Type B pancreatic cell (in vitro differentiated cells): ENCODE measurements at regions not wholly inside any gene's neighbourhood (a gene's known extent, or its start where the extent isn't known, plus 50 kb on each side); places are given as distances from the start of the nearest gene placed in this dataset.

Experiments
- DNase-seq: peaks from one replicate; pipeline ENCODE4 v3.0.0; 2021; ENCODE audit warnings: mixed read lengths; ENCODE audit not compliant: unreplicated experiment; ENCODE audit errors: extremely low spot score
- H3K27ac Mint-ChIP-seq: 2 replicates; pipeline ENCODE4 v1.8.0; 2021; ENCODE audit warnings: mild to moderate bottlenecking, mixed read lengths
- H3K27me3 Mint-ChIP-seq: 2 replicates; pipeline ENCODE4 v1.8.0; 2021; ENCODE audit warnings: mixed read lengths
- H3K36me3 Mint-ChIP-seq: 2 replicates; pipeline ENCODE4 v1.8.0; 2021; ENCODE audit warnings: mixed read lengths
- H3K4me1 Mint-ChIP-seq: one replicate; pipeline ENCODE4 v1.8.0; 2021; ENCODE audit warnings: mixed read lengths; ENCODE audit not compliant: unreplicated experiment
- H3K4me3 Mint-ChIP-seq: 2 replicates; pipeline ENCODE4 v1.8.0; 2021; ENCODE audit warnings: mild to moderate bottlenecking, mixed read lengths
- H3K9me3 Mint-ChIP-seq: 2 replicates; pipeline ENCODE4 v1.8.0; 2021; ENCODE audit warnings: mixed read lengths
- CTCF ChIP-seq: fragments of 200-600 bp; sonication (generic); conservative IDR thresholded peaks from 2 replicates; pipeline ENCODE4 v1.5.0; 2021; ENCODE audit warnings: antibody characterized with exemption, mild to moderate bottlenecking

- H3K9me3 Mint-ChIP-seq = peaks cover 13% of the 10 kb centered on the region
- peaks cover 4% of the 10 kb centered on the region for H3K36me3 Mint-ChIP-seq
- TF ChIP-seq CTCF = no peak
- no peak for DNase-seq
- no peaks in the 10 kb centered on the region for H3K4me1 Mint-ChIP-seq
- no peak overlapping the region for H3K4me3 Mint-ChIP-seq
- H3K27me3 Mint-ChIP-seq = no peaks in the 10 kb centered on the region
- no peak overlapping the region for H3K27ac Mint-ChIP-seq
Measured at GRCh38 chr7:41098846-41099245, 604.0 kb downstream of the INHBA start.

- peaks cover 2% of the 10 kb centered on the region for H3K36me3 Mint-ChIP-seq
- no peaks in the 10 kb centered on the region for H3K4me1 Mint-ChIP-seq
- TF ChIP-seq CTCF = no peak
- H3K4me3 Mint-ChIP-seq = no peak overlapping the region
- no peak for DNase-seq
- no peaks in the 10 kb centered on the region for H3K27me3 Mint-ChIP-seq
- H3K27ac Mint-ChIP-seq = no peak overlapping the region
- H3K9me3 Mint-ChIP-seq = peaks cover 8% of the 10 kb centered on the region
Measured at GRCh38 chr7:41098402-41098801, 604.5 kb downstream of the INHBA start.

GRCh38 chr7:41097501-41097900 lies 605.4 kb downstream of the INHBA start:
- H3K27ac Mint-ChIP-seq = no peak overlapping the region
- peaks cover 8% of the 10 kb centered on the region for H3K9me3 Mint-ChIP-seq
- no peak for DNase-seq
- no peak overlapping the region for H3K4me3 Mint-ChIP-seq
- H3K4me1 Mint-ChIP-seq = peaks cover 6% of the 10 kb centered on the region
- no peak for TF ChIP-seq CTCF
- H3K36me3 Mint-ChIP-seq = no peaks in the 10 kb centered on the region
- no peaks in the 10 kb centered on the region for H3K27me3 Mint-ChIP-seq

- H3K9me3 Mint-ChIP-seq = peaks cover 8% of the 10 kb centered on the region
- no peak overlapping the region for H3K4me3 Mint-ChIP-seq
- H3K27me3 Mint-ChIP-seq = no peaks in the 10 kb centered on the region
- peaks cover 6% of the 10 kb centered on the region for H3K4me1 Mint-ChIP-seq
- H3K36me3 Mint-ChIP-seq = no peaks in the 10 kb centered on the region
- no peak overlapping the region for H3K27ac Mint-ChIP-seq
- DNase-seq = no peak
- TF ChIP-seq CTCF = no peak
Measured at GRCh38 chr7:41096917-41097316, 606.0 kb downstream of the INHBA start.

- H3K4me1 Mint-ChIP-seq = peaks cover 6% of the 10 kb centered on the region
Measured at GRCh38 chr7:41093141-41093540, 609.7 kb downstream of the INHBA start.

More at GRCh38 chr7:41093141-41093540, 609.7 kb downstream of the INHBA start:
- Mint-ChIP-seq H3K9me3 (peaks cover 9% of the 10 kb centered on the region), H3K27me3 (no peaks in the 10 kb centered on the region), H3K36me3 (no peaks in the 10 kb centered on the region), H3K27ac (peak overlapping the region; percentile 8), H3K4me3 (no peak overlapping the region)
- no peak for DNase-seq
- TF ChIP-seq CTCF = no peak
